SU-DHL-6 (cell line): ENCODE measurements at regions not wholly inside any gene's neighbourhood (a gene's known extent, or its start where the extent isn't known, plus 50 kb on each side); places are given as distances from the start of the nearest gene placed in this dataset.

Experiments
- H2AFZ ChIP-seq: fragments of 200-600 bp; sonication (generic); 2 replicates; pipeline ENCODE4 v1.6.1; 2014; ENCODE audit warnings: low read depth, mild to moderate bottlenecking, moderate library complexity, mixed read lengths, antibody characterized with exemption, low read length; ENCODE audit not compliant: severe bottlenecking
- H3F3A ChIP-seq: fragments of 200-600 bp; shearing (Covaris generic); 2 replicates; pipeline ENCODE4 v1.6.0; 2016; ENCODE audit warnings: antibody characterized with exemption, mild to moderate bottlenecking; ENCODE audit not compliant: insufficient read depth
- H3K27ac ChIP-seq: fragments of 200-600 bp; sonication (generic); 2 replicates; pipeline ENCODE4 v1.5.1; 2016; ENCODE audit warnings: low read depth, mild to moderate bottlenecking, low read length, moderate library complexity, mixed read lengths
- H3K27me3 ChIP-seq: fragments of 200-600 bp; sonication (generic), shearing (Covaris generic); 2 replicates; pipeline ENCODE4 v1.6.0; 2014; ENCODE audit warnings: mild to moderate bottlenecking, low read length
- H3K36me3 ChIP-seq: fragments of 200-600 bp; sonication (generic); 2 replicates; pipeline ENCODE4 v1.6.1; 2014; ENCODE audit warnings: mild to moderate bottlenecking, low read length, mixed read lengths
- H3K4me2 ChIP-seq: fragments of 300-600, 200-600 bp; shearing (Covaris generic), sonication (generic); 2 replicates; pipeline ENCODE4 v1.6.0; 2014; ENCODE audit warnings: low read length, low read depth, mild to moderate bottlenecking; ENCODE audit not compliant: poor library complexity, severe bottlenecking
- H3K4me3 ChIP-seq: fragments of 200-600 bp; sonication (generic); 2 replicates; pipeline ENCODE4 v1.5.1; 2014; ENCODE audit warnings: antibody characterized with exemption, low read length, mild to moderate bottlenecking, mixed read lengths; ENCODE audit not compliant: insufficient read depth, poor library complexity, severe bottlenecking
- H3K79me2 ChIP-seq: fragments of 200-600 bp; sonication (generic); 2 replicates; pipeline ENCODE4 v1.6.1; 2014; ENCODE audit warnings: mild to moderate bottlenecking, low read length, moderate library complexity; ENCODE audit not compliant: insufficient read depth
- H3K9ac ChIP-seq: fragments of 200-600 bp; sonication (generic); 2 replicates; pipeline ENCODE4 v1.7.0; 2014; ENCODE audit warnings: mild to moderate bottlenecking, low read length
- H3K9me2 ChIP-seq: fragments of 200-600 bp; sonication (generic); replicated peaks from 2 replicates; pipeline ENCODE4 v1.6.1; 2014; ENCODE audit warnings: low read length; ENCODE audit not compliant: insufficient read depth
- H3K9me3 ChIP-seq: fragments of 200-600 bp; sonication (generic); 2 replicates; pipeline ENCODE4 v1.6.1; 2014; ENCODE audit warnings: low read length, mixed read lengths; ENCODE audit not compliant: insufficient read depth
- H4K20me1 ChIP-seq: fragments of 200-600 bp; sonication (generic); 2 replicates; pipeline ENCODE4 v1.6.1; 2014; ENCODE audit warnings: low read depth, mild to moderate bottlenecking, antibody characterized with exemption, low read length, moderate library complexity, mixed read lengths
- EZH2phosphoT487 ChIP-seq: fragments of 200-600 bp; sonication (generic), shearing (Covaris generic); conservative IDR thresholded peaks from 2 replicates; pipeline ENCODE4 v1.6.1; 2018; ENCODE audit warnings: mild to moderate bottlenecking, antibody characterized with exemption, low read length, moderate library complexity, mixed read lengths
- TF ChIP-seq, protein P1 (sequence below): fragments of 200-600 bp; sonication (generic); IDR thresholded peaks from one replicate; pipeline ENCODE4 v1.5.1; 2017; ENCODE audit warnings: antibody characterized with exemption, mild to moderate bottlenecking, low read length, moderate library complexity; ENCODE audit not compliant: insufficient read depth, poor library complexity, severe bottlenecking

DNA sequence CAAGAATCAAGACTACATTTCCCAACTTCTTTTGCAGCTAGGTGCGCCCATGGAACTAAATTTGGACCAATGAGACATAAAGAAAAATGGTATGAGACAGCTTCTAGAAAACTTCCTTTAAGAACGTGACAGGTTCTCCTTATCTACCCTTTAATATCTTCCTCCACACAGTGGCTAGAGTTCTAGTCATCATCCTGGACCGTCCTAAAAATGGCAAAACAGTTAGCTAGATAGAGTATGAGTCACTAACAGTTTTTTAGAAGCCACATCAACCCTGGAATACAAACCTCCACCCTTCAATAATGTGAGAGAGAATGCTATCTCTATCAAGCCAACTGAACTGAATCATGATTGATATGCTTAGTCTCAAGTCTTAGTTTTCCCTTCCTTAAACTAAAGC lies 267.9 kb upstream of the SLC7A11 start:
- no peak overlapping the region for H3K4me3 ChIP-seq
- TF ChIP-seq, protein P1, sequence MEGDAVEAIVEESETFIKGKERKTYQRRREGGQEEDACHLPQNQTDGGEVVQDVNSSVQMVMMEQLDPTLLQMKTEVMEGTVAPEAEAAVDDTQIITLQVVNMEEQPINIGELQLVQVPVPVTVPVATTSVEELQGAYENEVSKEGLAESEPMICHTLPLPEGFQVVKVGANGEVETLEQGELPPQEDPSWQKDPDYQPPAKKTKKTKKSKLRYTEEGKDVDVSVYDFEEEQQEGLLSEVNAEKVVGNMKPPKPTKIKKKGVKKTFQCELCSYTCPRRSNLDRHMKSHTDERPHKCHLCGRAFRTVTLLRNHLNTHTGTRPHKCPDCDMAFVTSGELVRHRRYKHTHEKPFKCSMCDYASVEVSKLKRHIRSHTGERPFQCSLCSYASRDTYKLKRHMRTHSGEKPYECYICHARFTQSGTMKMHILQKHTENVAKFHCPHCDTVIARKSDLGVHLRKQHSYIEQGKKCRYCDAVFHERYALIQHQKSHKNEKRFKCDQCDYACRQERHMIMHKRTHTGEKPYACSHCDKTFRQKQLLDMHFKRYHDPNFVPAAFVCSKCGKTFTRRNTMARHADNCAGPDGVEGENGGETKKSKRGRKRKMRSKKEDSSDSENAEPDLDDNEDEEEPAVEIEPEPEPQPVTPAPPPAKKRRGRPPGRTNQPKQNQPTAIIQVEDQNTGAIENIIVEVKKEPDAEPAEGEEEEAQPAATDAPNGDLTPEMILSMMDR: no peak
- no peak for TF ChIP-seq EZH2phosphoT487
- H3K9me3 ChIP-seq: no peaks in the 10 kb centered on the region
- no peak overlapping the region for H2AFZ ChIP-seq
- H3F3A ChIP-seq: no peaks in the 10 kb centered on the region
- H3K4me2 ChIP-seq: no peak overlapping the region
- H3K27ac ChIP-seq: no peak overlapping the region
- H3K9me2 ChIP-seq: no peaks in the 10 kb centered on the region
- no peak overlapping the region for H3K9ac ChIP-seq
- H3K27me3 ChIP-seq: no peaks in the 10 kb centered on the region
- H3K79me2 ChIP-seq: no peaks in the 10 kb centered on the region
- H3K36me3 ChIP-seq: no peaks in the 10 kb centered on the region
- H4K20me1 ChIP-seq: no peaks in the 10 kb centered on the region

- Histone ChIP-seq H3K27ac (no peak overlapping the region), H3K27me3 (no peaks in the 10 kb centered on the region), H3K9me2 (no peaks in the 10 kb centered on the region), H2AFZ (no peak overlapping the region), H3K4me3 (no peak overlapping the region), H3K79me2 (no peaks in the 10 kb centered on the region), H4K20me1 (no peaks in the 10 kb centered on the region), H3K9me3 (no peaks in the 10 kb centered on the region), H3K9ac (no peak overlapping the region), H3K4me2 (no peak overlapping the region), H3K36me3 (no peaks in the 10 kb centered on the region), H3F3A (no peaks in the 10 kb centered on the region)
- no peak for TF ChIP-seq EZH2phosphoT487
- TF ChIP-seq, protein P1: no peak
Observed at GRCh38 chr4:138509346-138509745, 267.2 kb upstream of the SLC7A11 start.

- no peak overlapping the region for H3K4me3 ChIP-seq
- TF ChIP-seq, protein P1: no peak
- TF ChIP-seq EZH2phosphoT487: no peak
- no peak overlapping the region for H2AFZ ChIP-seq
- H3K36me3 ChIP-seq: no peaks in the 10 kb centered on the region
- H3K9ac ChIP-seq: no peak overlapping the region
- no peaks in the 10 kb centered on the region for H4K20me1 ChIP-seq
- no peaks in the 10 kb centered on the region for H3K9me3 ChIP-seq
- no peak overlapping the region for H3K27ac ChIP-seq
- no peak overlapping the region for H3K4me2 ChIP-seq
- no peaks in the 10 kb centered on the region for H3K9me2 ChIP-seq
- H3F3A ChIP-seq: no peaks in the 10 kb centered on the region
- no peaks in the 10 kb centered on the region for H3K27me3 ChIP-seq
- no peaks in the 10 kb centered on the region for H3K79me2 ChIP-seq
Observed at GRCh38 chr4:138507522-138507921, 265.4 kb upstream of the SLC7A11 start.
